ENCODE measurements at regions not wholly inside any gene's neighbourhood (a gene's known extent, or its start where the extent isn't known, plus 50 kb on each side); places are given as distances from the start of the nearest gene placed in this dataset.

GRCh38 chr3:41045491-41045890 is 153.8 kb upstream of the CTNNB1 start:
- intact Hi-C loops (cut with DNase I; ENCODE audit: low total_unique reads): no loop called here
- H3K36me3 ChIP-seq (ENCODE audit: low read depth, missing control alignments): no peaks in the 10 kb centered on the region
- no peak overlapping the region for H3K27ac ChIP-seq
- TF ChIP-seq CTCF (IDR thresholded peaks at IDR 0.05): no peak
- no peak for TF ChIP-seq POLR2A (IDR thresholded peaks at IDR 0.05)
- H3K4me1 ChIP-seq: no peaks in the 10 kb centered on the region
- no peak overlapping the region for H3K4me3 ChIP-seq
- WGBS, 2 donors: 68 to 87% methylated on average over 2 to 4 of the region's 4 CpGs
- H3K9me3 ChIP-seq: no peaks in the 10 kb centered on the region
- H3K27me3 ChIP-seq: no peaks in the 10 kb centered on the region
- DNase-seq: no peak

GRCh38 chr3:41050144-41050543 is 149.2 kb upstream of the CTNNB1 start:
- no peak for DNase-seq
- no peaks in the 10 kb centered on the region for H3K27me3 ChIP-seq
- no peak for TF ChIP-seq CTCF (IDR thresholded peaks at IDR 0.05)
- TF ChIP-seq POLR2A (IDR thresholded peaks at IDR 0.05): no peak
- no peaks in the 10 kb centered on the region for H3K9me3 ChIP-seq
- no peak overlapping the region for H3K27ac ChIP-seq
- intact Hi-C loops (cut with DNase I; ENCODE audit: low total_unique reads): no loop called here
- H3K4me3 ChIP-seq: no peak overlapping the region
- 82 to 86% methylated on average over 3 to 4 of the region's 4 CpGs for WGBS, 2 donors
- no peaks in the 10 kb centered on the region for H3K4me1 ChIP-seq
- no peaks in the 10 kb centered on the region for H3K36me3 ChIP-seq (ENCODE audit: low read depth, missing control alignments)

- Histone ChIP-seq H3K27ac (no peak overlapping the region), H3K9me3 (no peaks in the 10 kb centered on the region), H3K4me3 (no peak overlapping the region), H3K27me3 (no peaks in the 10 kb centered on the region), H3K36me3 (ENCODE audit: low read depth, missing control alignments) (no peaks in the 10 kb centered on the region), H3K4me1 (no peaks in the 10 kb centered on the region)
- intact Hi-C loops (cut with DNase I; ENCODE audit: low total_unique reads): no loop called here
- no peak for DNase-seq
- 92 to 100% methylated on average over 2 of the region's 2 CpGs for WGBS, 2 donors
- TF ChIP-seq CTCF (IDR thresholded peaks at IDR 0.05) (no peak), POLR2A (IDR thresholded peaks at IDR 0.05) (no peak)
Observed at GRCh38 chr3:41053220-41053619, 146.1 kb upstream of the CTNNB1 start.

GRCh38 chr3:41060106-41060505 is 139.2 kb upstream of the CTNNB1 start:
- no peaks in the 10 kb centered on the region for H3K4me1 ChIP-seq
- no peak for DNase-seq
- intact Hi-C loops (cut with DNase I; ENCODE audit: low total_unique reads): no loop called here
- H3K27me3 ChIP-seq: no peaks in the 10 kb centered on the region
- TF ChIP-seq CTCF (IDR thresholded peaks at IDR 0.05) (no peak), POLR2A (IDR thresholded peaks at IDR 0.05) (no peak)
- no peaks in the 10 kb centered on the region for H3K36me3 ChIP-seq (ENCODE audit: low read depth, missing control alignments)
- no peak overlapping the region for H3K27ac ChIP-seq
- H3K4me3 ChIP-seq: no peak overlapping the region
- 92 to 94% methylated on average over 2 of the region's 2 CpGs for WGBS, 2 donors
- no peaks in the 10 kb centered on the region for H3K9me3 ChIP-seq

GRCh38 chr3:41064070-41064469 is 135.2 kb upstream of the CTNNB1 start:
- WGBS, 2 donors: 77 to 89% methylated on average over 1 of the region's 1 CpG
- DNase-seq: no peak
- Histone ChIP-seq H3K9me3 (no peaks in the 10 kb centered on the region), H3K27ac (no peak overlapping the region), H3K27me3 (no peaks in the 10 kb centered on the region), H3K36me3 (ENCODE audit: low read depth, missing control alignments) (no peaks in the 10 kb centered on the region), H3K4me1 (no peaks in the 10 kb centered on the region), H3K4me3 (no peak overlapping the region)
- intact Hi-C loops (cut with DNase I; ENCODE audit: low total_unique reads): no loop called here
- TF ChIP-seq CTCF (IDR thresholded peaks at IDR 0.05) (no peak), POLR2A (IDR thresholded peaks at IDR 0.05) (no peak)

All from testis (tissue), 2 donors.